Adrenal gland (tissue), 9 donors: ENCODE measurements at regions not wholly inside any gene's neighbourhood (a gene's known extent, or its start where the extent isn't known, plus 50 kb on each side); places are given as distances from the start of the nearest gene placed in this dataset.

Source experiments
- DNase-seq, 7 donors: peaks; one replicate each; pipeline ENCODE4 v3.0.0-alpha.2; 2019 to 2020
- H3K27ac ChIP-seq, 5 donors: fragments of 200-600 bp; sonication (generic) in 4 of 5; 1 replicate in 3 of 5; 2 replicates in 2 of 5; pipeline versions ENCODE4 v1.5.1 to v1.8.0; 2016 to 2020; ENCODE audit warnings: mild to moderate bottlenecking in 1 of 5
- H3K27me3 ChIP-seq: fragments of 200-600 bp; 2 replicates; pipeline ENCODE4 v1.8.0; 2021
- H3K36me3 ChIP-seq, 2 donors: fragments of 200-600 bp; replicated peaks in 1 of 2; 1 replicate in 1 of 2; 2 replicates in 1 of 2; pipeline versions ENCODE4 v1.5.1 to v1.8.0; 2018 to 2022
- H3K4me1 ChIP-seq, 2 donors: fragments of 200-600 bp; replicated peaks in 1 of 2; 1 replicate in 1 of 2; 2 replicates in 1 of 2; pipeline versions ENCODE4 v1.5.1 to v1.8.0; 2018 to 2021
- H3K4me3 ChIP-seq, 4 donors: fragments of 200-600 bp; sonication (generic) in 3 of 4; one replicate each; pipeline ENCODE4 v1.5.1; 2016 to 2018
- H3K9me3 ChIP-seq, 3 donors: fragments of 200-600 bp; sonication (generic) in 1 of 3; replicated peaks in 1 of 3; 1 replicate in 2 of 3; 2 replicates in 1 of 3; pipeline versions ENCODE4 v1.5.1 to v1.8.0; 2016 to 2021
- POLR2A ChIP-seq, 2 donors: fragments of 450-650 bp; IDR thresholded peaks; one replicate each; pipeline ENCODE4 v1.6.1; 2017; ENCODE audit warnings: antibody characterized with exemption in 2 of 2, mild to moderate bottlenecking in 2 of 2, moderate library complexity in 1 of 2
- WGBS, 4 donors: extraction: QIAGEN DNeasy Blood & Tissue Kit in 2 of 4; methylation state at CpG; one replicate each; pipeline versions ENCODE4 v1.1.5 to v1.1.7; 2013 to 2017; 5-methylcytosine and 5-hydroxymethylcytosine counted together
- intact Hi-C, 2 donors: fragments of 100-400 bp; cut with DNase I; formaldehyde crosslinking; loops; one replicate each; pipeline versions ENCODE4 v1.14.1 to v1.15.0; 2022 to 2023
- TF ChIP-seq, protein P1 (sequence below), 6 experiments: fragments of 450-650 bp in 4 of 6; fragments of 200-600 bp in 2 of 6; sonication (generic) in 1 of 6; IDR thresholded peaks; 1 replicate in 5 of 6; 2 replicates in 1 of 6; pipeline versions ENCODE4 v1.5.1 to v1.8.0; 2016 to 2021; ENCODE audit warnings: antibody characterized with exemption in 6 of 6, mild to moderate bottlenecking in 2 of 6, moderate library complexity in 1 of 6
- donor health status: healthy with polysubstance abuse.
- donor health status: Bipolar disorder and iron deficiency.
- donor health status: DM: yes; HTN: yes; CAD: no.
- donor health status: DM: no; HTN: no; CAD: no.
- donor health status: DM: no; HTN: no; CAD: no.

DNA sequence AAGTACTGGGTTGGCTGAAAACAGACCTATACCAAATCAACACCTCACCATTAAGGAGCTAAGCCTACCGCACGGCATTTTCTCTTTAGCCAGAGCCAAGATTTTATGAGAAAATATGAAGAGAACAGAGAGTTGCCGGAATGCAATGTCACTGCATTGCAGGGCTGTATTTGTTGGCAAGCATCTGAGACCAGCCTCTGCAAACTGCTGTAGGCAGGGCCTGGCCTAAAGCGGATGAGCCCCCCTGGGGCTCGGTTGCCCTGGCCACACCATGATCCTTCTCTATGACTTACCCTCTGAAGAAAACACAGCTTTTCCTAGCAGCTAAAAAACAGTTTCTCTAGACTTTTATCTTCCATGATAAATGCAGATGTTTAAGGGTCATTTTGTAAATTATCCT is 120.5 kb upstream of the SORBS2 start:
- Histone ChIP-seq H3K9me3 (no peaks in the 10 kb centered on the region), H3K36me3 (no peaks in the 10 kb centered on the region), H3K4me1 (peaks cover 13 to 27% of the 10 kb centered on the region in 2 donors), H3K27ac (peak overlapping the region; percentile 3 to 93 (median 50)), H3K27me3 (no peaks in the 10 kb centered on the region), H3K4me3 (peak overlapping the region in 1 of 4 donors; percentile 49)
- DNase-seq, result no peak
- no peak for TF ChIP-seq POLR2A (IDR thresholded peaks at IDR 0.05)
- TF ChIP-seq, protein P1, sequence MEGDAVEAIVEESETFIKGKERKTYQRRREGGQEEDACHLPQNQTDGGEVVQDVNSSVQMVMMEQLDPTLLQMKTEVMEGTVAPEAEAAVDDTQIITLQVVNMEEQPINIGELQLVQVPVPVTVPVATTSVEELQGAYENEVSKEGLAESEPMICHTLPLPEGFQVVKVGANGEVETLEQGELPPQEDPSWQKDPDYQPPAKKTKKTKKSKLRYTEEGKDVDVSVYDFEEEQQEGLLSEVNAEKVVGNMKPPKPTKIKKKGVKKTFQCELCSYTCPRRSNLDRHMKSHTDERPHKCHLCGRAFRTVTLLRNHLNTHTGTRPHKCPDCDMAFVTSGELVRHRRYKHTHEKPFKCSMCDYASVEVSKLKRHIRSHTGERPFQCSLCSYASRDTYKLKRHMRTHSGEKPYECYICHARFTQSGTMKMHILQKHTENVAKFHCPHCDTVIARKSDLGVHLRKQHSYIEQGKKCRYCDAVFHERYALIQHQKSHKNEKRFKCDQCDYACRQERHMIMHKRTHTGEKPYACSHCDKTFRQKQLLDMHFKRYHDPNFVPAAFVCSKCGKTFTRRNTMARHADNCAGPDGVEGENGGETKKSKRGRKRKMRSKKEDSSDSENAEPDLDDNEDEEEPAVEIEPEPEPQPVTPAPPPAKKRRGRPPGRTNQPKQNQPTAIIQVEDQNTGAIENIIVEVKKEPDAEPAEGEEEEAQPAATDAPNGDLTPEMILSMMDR (IDR thresholded peaks at IDR 0.05), result no peak
- 49 to 72% (median 64%) methylated on average over 5 of the region's 5 CpGs for WGBS, 4 donors
- intact Hi-C loops, result no loop called here

DNA sequence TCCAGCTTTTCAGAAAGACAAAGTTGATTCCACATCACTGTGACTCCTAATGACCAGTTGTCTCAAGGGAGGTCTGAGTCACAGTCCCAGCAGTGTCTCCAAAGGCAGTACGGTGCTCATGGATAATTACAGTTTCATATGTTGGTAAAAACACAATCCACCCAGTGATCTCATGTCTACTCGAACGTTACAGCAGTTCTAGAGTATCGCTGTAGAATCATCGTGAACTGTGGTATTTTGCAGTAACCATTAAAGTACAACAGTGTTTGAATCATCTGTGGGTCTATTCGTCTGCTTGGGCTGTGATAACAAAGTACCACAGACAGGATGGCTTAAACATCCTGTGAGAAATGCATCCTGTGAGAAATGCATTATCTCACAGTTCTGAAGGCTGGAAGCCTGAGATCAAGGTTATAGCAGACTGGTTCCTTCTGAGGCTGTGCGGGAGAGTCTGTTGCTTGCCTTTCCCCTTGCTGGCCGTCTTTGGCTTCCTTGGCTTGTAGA is 121.1 kb upstream of the SORBS2 start:
- Histone ChIP-seq H3K9me3 (no peaks in the 10 kb centered on the region), H3K4me1 (peaks cover 13 to 27% of the 10 kb centered on the region in 2 donors), H3K4me3 (peak overlapping the region in 1 of 4 donors; percentile 49), H3K36me3 (no peaks in the 10 kb centered on the region), H3K27me3 (no peaks in the 10 kb centered on the region), H3K27ac (peak overlapping the region in 3 of 5 donors; percentile 50 to 93 (median 89))
- DNase-seq, result peak in 5 of 7 donors; percentile 35 to 63 (median 52)
- TF ChIP-seq POLR2A (IDR thresholded peaks at IDR 0.05), result no peak
- TF ChIP-seq, protein P1 (IDR thresholded peaks at IDR 0.05), result no peak
- 46 to 59% (median 54%) methylated on average over 8 of the region's 8 CpGs for WGBS, 4 donors
- intact Hi-C loops, result no loop called here

DNA sequence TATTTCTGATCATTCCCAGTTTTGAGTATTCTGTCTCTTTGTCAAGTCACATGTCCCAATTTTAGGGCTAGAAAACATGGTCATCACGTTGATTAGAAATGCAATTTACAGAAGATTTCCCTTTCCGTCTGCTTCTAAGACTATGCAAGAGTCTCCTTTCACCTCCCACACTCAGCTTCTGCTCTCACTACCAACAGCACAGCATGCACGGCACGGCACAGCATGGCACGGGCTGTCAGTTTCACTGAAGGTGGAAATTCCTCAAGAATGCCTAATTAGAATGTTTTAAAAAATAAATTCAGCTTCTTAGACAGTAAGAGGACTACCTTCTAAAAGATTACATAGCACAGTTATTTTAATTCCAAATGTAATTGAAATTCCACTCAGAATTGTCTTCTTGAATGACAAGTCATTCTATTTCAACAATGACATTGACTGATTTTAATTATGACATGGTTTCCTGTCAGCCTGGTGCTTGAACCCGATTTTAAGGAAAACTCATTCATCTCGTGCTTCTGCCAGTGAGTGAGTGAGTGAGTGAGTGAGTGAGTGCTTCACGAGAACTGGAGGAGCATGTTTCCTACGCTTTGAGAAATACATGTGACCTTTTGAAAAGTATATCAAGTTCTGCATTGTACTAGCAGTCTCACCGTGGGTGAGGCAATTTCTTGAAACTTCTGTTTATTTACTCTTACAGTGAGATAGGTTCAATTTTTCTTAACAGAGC is 124.8 kb upstream of the SORBS2 start:
- WGBS, 4 donors, result 71 to 74% (median 73%) methylated on average over 10 of the region's 10 CpGs
- Histone ChIP-seq H3K27me3 (no peaks in the 10 kb centered on the region), H3K9me3 (no peaks in the 10 kb centered on the region), H3K36me3 (no peaks in the 10 kb centered on the region), H3K27ac (no peak overlapping the region), H3K4me1 (peaks cover 10 to 13% of the 10 kb centered on the region in 2 donors), H3K4me3 (no peak overlapping the region)
- DNase-seq, result no peak
- TF ChIP-seq, protein P1 (IDR thresholded peaks at IDR 0.05), result no peak
- no peak for TF ChIP-seq POLR2A (IDR thresholded peaks at IDR 0.05)
- intact Hi-C loops, result no loop called here

DNA sequence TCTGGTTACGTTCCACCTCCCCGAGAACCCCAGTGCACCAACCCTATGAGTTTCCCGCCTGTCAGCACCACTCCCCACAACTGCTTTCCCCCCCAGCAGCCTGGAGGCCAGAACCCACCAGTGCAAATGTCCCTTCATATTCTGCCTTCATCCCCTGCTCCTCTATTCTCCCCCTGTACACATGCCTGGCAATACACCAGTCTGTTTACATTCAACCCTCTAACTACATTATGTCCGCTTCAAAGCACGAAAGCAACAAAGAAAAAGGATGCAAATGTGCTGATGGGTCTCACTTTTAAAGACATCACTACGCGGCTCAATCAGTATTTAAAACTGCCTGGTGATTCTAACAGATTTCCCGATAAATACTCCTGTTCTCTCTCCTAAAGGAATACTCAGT is 126.7 kb upstream of the SORBS2 start:
- no peaks in the 10 kb centered on the region for H3K36me3 ChIP-seq
- 88 to 96% (median 93%) methylated on average over 8 of the region's 8 CpGs for WGBS, 4 donors
- no peaks in the 10 kb centered on the region for H3K27me3 ChIP-seq
- intact Hi-C loops, result no loop called here
- no peaks in the 10 kb centered on the region for H3K9me3 ChIP-seq
- TF ChIP-seq, protein P1 (IDR thresholded peaks at IDR 0.05), result no peak
- no peak for TF ChIP-seq POLR2A (IDR thresholded peaks at IDR 0.05)
- H3K27ac ChIP-seq, result no peak overlapping the region
- H3K4me3 ChIP-seq, result no peak overlapping the region
- H3K4me1 ChIP-seq, result no peaks in the 10 kb centered on the region
- DNase-seq, result no peak
